ENCODE measurements at regions not wholly inside any gene's neighbourhood (a gene's known extent, or its start where the extent isn't known, plus 50 kb on each side); places are given as distances from the start of the nearest gene placed in this dataset.

GRCh38 chr3:193874997-193875593, 260.9 kb upstream of the HES1 start:
- H3K4me3 ChIP-seq (ENCODE audit: low read depth, low read length), result no peak overlapping the region
- no peak overlapping the region for H3K9ac ChIP-seq (ENCODE audit: low read depth, low read length)
- H3K27me3 ChIP-seq (ENCODE audit: control insufficient read depth, insufficient read depth, low read length), result peaks cover 22% of the 10 kb centered on the region
- no peaks in the 10 kb centered on the region for H3K9me3 ChIP-seq (ENCODE audit: control insufficient read depth, insufficient read depth, low read length)
- peaks cover 12% of the 10 kb centered on the region for H3K4me1 ChIP-seq (ENCODE audit: control insufficient read depth, insufficient read depth, low read length)
- H3K36me3 ChIP-seq (ENCODE audit: control insufficient read depth, insufficient read depth, low read length), result no peaks in the 10 kb centered on the region

GRCh38 chr3:193875601-193876321, 260.2 kb upstream of the HES1 start:
- Histone ChIP-seq H3K27me3 (ENCODE audit: control insufficient read depth, insufficient read depth, low read length) (peaks cover 16% of the 10 kb centered on the region), H3K4me1 (ENCODE audit: control insufficient read depth, insufficient read depth, low read length) (peaks cover 12% of the 10 kb centered on the region), H3K4me3 (ENCODE audit: low read depth, low read length) (no peak overlapping the region), H3K9ac (ENCODE audit: low read depth, low read length) (no peak overlapping the region), H3K36me3 (ENCODE audit: control insufficient read depth, insufficient read depth, low read length) (no peaks in the 10 kb centered on the region), H3K9me3 (ENCODE audit: control insufficient read depth, insufficient read depth, low read length) (no peaks in the 10 kb centered on the region)

DNA sequence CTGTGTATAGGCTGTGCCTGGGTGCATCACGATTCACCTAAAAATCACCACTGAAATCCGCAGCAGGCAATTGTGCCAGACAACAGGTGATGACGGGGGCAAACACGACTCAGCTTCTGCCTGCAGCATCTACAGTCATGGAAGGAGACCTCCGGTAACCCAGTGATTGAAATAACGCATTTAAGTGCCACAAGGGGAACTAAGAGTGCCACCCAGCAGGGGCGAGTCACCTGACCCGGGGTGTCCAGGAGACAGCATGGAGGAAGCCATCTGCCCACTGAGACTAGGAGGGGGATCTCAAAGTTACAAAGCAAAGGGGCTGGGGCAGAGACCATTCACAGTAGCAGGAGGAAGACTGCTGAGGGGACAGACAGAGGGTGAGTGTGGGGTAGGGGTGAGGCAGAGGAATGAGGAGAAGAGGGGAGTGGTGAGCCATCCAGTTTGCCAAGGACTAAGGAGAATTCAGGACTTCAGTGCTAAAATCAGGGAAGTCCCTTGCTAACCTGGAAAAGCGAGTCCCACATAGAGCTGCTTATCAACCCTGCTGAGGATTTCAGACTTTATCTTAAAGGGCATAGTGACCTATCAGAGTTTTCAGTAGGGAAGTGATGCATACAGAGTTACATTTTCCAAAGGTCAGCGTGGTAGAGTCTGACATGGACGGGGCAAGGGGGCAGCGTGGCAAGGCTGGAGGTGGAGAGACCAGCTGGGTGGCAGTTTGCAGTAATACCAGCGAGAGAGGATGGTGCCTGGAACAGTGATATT, 256.7 kb upstream of the HES1 start:
- Histone ChIP-seq H3K27me3 (ENCODE audit: control insufficient read depth, insufficient read depth, low read length) (peaks cover 3% of the 10 kb centered on the region), H3K9me3 (ENCODE audit: control insufficient read depth, insufficient read depth, low read length) (no peaks in the 10 kb centered on the region), H3K36me3 (ENCODE audit: control insufficient read depth, insufficient read depth, low read length) (no peaks in the 10 kb centered on the region), H3K4me1 (ENCODE audit: control insufficient read depth, insufficient read depth, low read length) (peaks cover 11% of the 10 kb centered on the region), H3K4me3 (ENCODE audit: low read depth, low read length) (no peak overlapping the region), H3K9ac (ENCODE audit: low read depth, low read length) (no peak overlapping the region)

DNA sequence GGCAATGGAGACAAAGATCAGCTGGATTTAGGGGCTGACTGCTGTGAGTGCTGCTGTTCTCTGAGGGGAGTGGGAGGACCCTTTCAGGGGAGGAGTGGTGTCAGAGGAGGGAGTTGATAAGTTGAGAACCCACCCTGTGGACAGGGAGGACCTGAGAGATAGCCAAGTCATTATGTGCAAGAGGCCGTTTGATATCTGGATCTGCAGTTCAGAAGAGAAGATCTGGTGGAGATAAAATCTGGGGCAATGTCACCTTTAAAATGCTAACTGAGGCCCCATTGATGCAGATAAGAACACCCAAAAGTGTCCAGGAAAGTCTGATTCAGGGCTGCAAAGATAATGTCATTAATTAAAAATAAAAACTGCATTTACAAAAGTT, 256.1 kb upstream of the HES1 start:
- Histone ChIP-seq H3K9ac (ENCODE audit: low read depth, low read length) (no peak overlapping the region), H3K36me3 (ENCODE audit: control insufficient read depth, insufficient read depth, low read length) (no peaks in the 10 kb centered on the region), H3K4me1 (ENCODE audit: control insufficient read depth, insufficient read depth, low read length) (peaks cover 7% of the 10 kb centered on the region), H3K27me3 (ENCODE audit: control insufficient read depth, insufficient read depth, low read length) (peaks cover 3% of the 10 kb centered on the region), H3K9me3 (ENCODE audit: control insufficient read depth, insufficient read depth, low read length) (no peaks in the 10 kb centered on the region), H3K4me3 (ENCODE audit: low read depth, low read length) (no peak overlapping the region)

DNA sequence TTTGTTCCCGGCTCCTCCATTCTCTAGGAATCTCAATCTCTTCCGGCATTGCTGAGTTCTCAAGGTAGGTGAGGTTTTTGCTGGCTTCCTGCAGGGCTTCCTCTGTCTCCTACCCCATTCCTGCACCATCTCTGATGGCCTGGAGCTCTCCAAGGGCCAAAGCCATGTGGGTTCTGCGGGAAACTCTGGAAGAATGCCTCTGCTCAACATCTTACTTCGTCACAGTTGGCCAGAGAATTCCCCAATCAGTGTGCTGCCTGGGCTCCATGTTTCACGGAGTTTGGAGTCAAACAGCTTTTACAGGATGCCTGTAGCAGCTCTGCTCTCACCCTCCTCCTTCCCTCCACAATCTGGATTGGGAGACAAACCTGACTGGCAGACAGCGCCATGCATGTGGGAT, 253.9 kb upstream of the HES1 start:
- no peaks in the 10 kb centered on the region for H3K27me3 ChIP-seq (ENCODE audit: control insufficient read depth, insufficient read depth, low read length)
- no peak overlapping the region for H3K4me3 ChIP-seq (ENCODE audit: low read depth, low read length)
- H3K9me3 ChIP-seq (ENCODE audit: control insufficient read depth, insufficient read depth, low read length), result no peaks in the 10 kb centered on the region
- no peaks in the 10 kb centered on the region for H3K4me1 ChIP-seq (ENCODE audit: control insufficient read depth, insufficient read depth, low read length)
- no peak overlapping the region for H3K9ac ChIP-seq (ENCODE audit: low read depth, low read length)
- no peaks in the 10 kb centered on the region for H3K36me3 ChIP-seq (ENCODE audit: control insufficient read depth, insufficient read depth, low read length)

GRCh38 chr3:193883551-193883950, 252.4 kb upstream of the HES1 start:
- Histone ChIP-seq H3K27me3 (ENCODE audit: control insufficient read depth, insufficient read depth, low read length) (no peaks in the 10 kb centered on the region), H3K4me3 (ENCODE audit: low read depth, low read length) (no peak overlapping the region), H3K9ac (ENCODE audit: low read depth, low read length) (no peak overlapping the region), H3K9me3 (ENCODE audit: control insufficient read depth, insufficient read depth, low read length) (no peaks in the 10 kb centered on the region), H3K36me3 (ENCODE audit: control insufficient read depth, insufficient read depth, low read length) (no peaks in the 10 kb centered on the region), H3K4me1 (ENCODE audit: control insufficient read depth, insufficient read depth, low read length) (peaks cover 2% of the 10 kb centered on the region)

GRCh38 chr3:193884027-193884426, 251.9 kb upstream of the HES1 start:
- Histone ChIP-seq H3K36me3 (ENCODE audit: control insufficient read depth, insufficient read depth, low read length) (no peaks in the 10 kb centered on the region), H3K4me3 (ENCODE audit: low read depth, low read length) (no peak overlapping the region), H3K9ac (ENCODE audit: low read depth, low read length) (no peak overlapping the region), H3K4me1 (ENCODE audit: control insufficient read depth, insufficient read depth, low read length) (peaks cover 2% of the 10 kb centered on the region), H3K27me3 (ENCODE audit: control insufficient read depth, insufficient read depth, low read length) (no peaks in the 10 kb centered on the region), H3K9me3 (ENCODE audit: control insufficient read depth, insufficient read depth, low read length) (no peaks in the 10 kb centered on the region)

DNA sequence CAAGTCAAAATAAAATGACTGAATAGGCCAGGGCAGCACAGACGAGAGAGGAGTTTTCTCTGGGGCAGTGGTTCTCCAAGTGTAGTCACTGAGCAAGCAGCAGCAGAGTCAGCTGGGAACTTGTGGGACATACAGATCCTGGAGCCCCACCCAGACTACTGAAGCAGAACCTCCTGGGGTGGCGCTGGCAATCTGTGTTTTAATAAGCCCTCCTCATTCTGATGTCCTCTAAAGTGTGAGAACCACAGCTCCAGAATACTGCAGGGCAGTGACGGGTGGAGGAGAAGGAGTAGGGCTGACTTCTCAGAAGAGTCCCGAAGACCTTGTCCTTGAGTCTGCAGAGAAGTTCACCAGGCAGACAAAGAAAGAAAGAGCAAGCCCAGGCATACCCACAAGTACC, 251.3 kb upstream of the HES1 start:
- H3K27me3 ChIP-seq (ENCODE audit: control insufficient read depth, insufficient read depth, low read length), result no peaks in the 10 kb centered on the region
- H3K36me3 ChIP-seq (ENCODE audit: control insufficient read depth, insufficient read depth, low read length), result no peaks in the 10 kb centered on the region
- H3K4me1 ChIP-seq (ENCODE audit: control insufficient read depth, insufficient read depth, low read length), result peaks cover 2% of the 10 kb centered on the region
- no peak overlapping the region for H3K4me3 ChIP-seq (ENCODE audit: low read depth, low read length)
- H3K9me3 ChIP-seq (ENCODE audit: control insufficient read depth, insufficient read depth, low read length), result no peaks in the 10 kb centered on the region
- no peak overlapping the region for H3K9ac ChIP-seq (ENCODE audit: low read depth, low read length)

GRCh38 chr3:193885832-193886231, 250.1 kb upstream of the HES1 start:
- Histone ChIP-seq H3K4me3 (ENCODE audit: low read depth, low read length) (no peak overlapping the region), H3K9ac (ENCODE audit: low read depth, low read length) (no peak overlapping the region), H3K9me3 (ENCODE audit: control insufficient read depth, insufficient read depth, low read length) (no peaks in the 10 kb centered on the region), H3K4me1 (ENCODE audit: control insufficient read depth, insufficient read depth, low read length) (peaks cover 2% of the 10 kb centered on the region), H3K36me3 (ENCODE audit: control insufficient read depth, insufficient read depth, low read length) (no peaks in the 10 kb centered on the region), H3K27me3 (ENCODE audit: control insufficient read depth, insufficient read depth, low read length) (no peaks in the 10 kb centered on the region)

- H3K9ac ChIP-seq (ENCODE audit: low read depth, low read length), result no peak overlapping the region
- no peaks in the 10 kb centered on the region for H3K36me3 ChIP-seq (ENCODE audit: control insufficient read depth, insufficient read depth, low read length)
- peaks cover 2% of the 10 kb centered on the region for H3K4me1 ChIP-seq (ENCODE audit: control insufficient read depth, insufficient read depth, low read length)
- no peak overlapping the region for H3K4me3 ChIP-seq (ENCODE audit: low read depth, low read length)
- H3K27me3 ChIP-seq (ENCODE audit: control insufficient read depth, insufficient read depth, low read length), result no peaks in the 10 kb centered on the region
- H3K9me3 ChIP-seq (ENCODE audit: control insufficient read depth, insufficient read depth, low read length), result no peaks in the 10 kb centered on the region
Observed at GRCh38 chr3:193890016-193890897, 245.7 kb upstream of the HES1 start.

DNA sequence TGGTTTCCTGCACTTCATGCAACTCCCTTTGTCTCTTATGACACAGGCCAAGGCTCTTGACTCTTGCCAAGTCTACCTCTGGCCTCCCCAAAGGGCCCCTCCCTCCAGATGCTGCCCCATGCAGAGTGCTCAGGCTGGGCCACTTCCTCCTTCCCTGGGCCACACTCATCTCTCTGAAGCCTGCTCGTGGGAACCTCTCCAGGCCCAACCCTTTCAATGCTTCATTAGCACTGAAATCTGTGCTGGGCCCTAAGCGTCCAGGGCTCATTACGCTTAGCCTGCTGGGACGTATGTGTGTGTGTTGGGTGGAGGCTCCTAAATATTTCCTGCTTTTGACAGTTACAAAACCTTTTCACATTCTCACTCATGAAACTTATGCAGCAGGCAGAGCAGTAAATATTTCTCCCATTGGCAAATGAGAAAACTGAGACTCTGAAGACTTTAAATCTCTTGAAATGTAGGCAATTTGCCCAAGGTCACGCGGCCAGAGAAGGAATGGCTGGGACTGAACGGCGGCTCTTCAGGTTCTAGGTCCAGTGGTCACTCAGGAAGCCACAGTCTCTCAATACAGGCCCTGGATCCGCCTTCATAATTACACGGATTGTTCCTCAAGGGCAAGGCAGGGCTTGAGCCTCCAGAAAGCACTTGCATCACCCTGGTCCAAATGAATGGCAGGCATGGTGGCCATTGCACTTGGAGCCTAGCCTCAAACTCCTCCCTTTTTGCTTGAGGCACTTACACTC, 241.7 kb upstream of the HES1 start:
- H3K9ac ChIP-seq (ENCODE audit: low read depth, low read length), result no peak overlapping the region

More for the DNA sequence above, 241.7 kb upstream of the HES1 start:
- Histone ChIP-seq H3K36me3 (ENCODE audit: control insufficient read depth, insufficient read depth, low read length) (no peaks in the 10 kb centered on the region), H3K9me3 (ENCODE audit: control insufficient read depth, insufficient read depth, low read length) (no peaks in the 10 kb centered on the region), H3K27me3 (ENCODE audit: control insufficient read depth, insufficient read depth, low read length) (no peaks in the 10 kb centered on the region), H3K4me1 (ENCODE audit: control insufficient read depth, insufficient read depth, low read length) (no peaks in the 10 kb centered on the region), H3K4me3 (ENCODE audit: low read depth, low read length) (no peak overlapping the region)
